Neural progenitor cell (in vitro differentiated cells): ENCODE measurements at regions not wholly inside any gene's neighbourhood (a gene's known extent, or its start where the extent isn't known, plus 50 kb on each side); places are given as distances from the start of the nearest gene placed in this dataset.

Experiments used
- EZH2 ChIP-seq: fragments of 200-600 bp; sonication (generic); IDR thresholded peaks from 2 replicates; pipeline ENCODE4 v1.6.1; 2017; ENCODE audit warnings: antibody characterized with exemption, mild to moderate bottlenecking, moderate library complexity
- EZH2phosphoT487 ChIP-seq: fragments of 200-600 bp; sonication (generic); IDR thresholded peaks from 2 replicates; pipeline ENCODE4 v1.6.1; 2017; ENCODE audit warnings: antibody characterized with exemption
- TF ChIP-seq, protein P1 (sequence below): fragments of 200-600 bp; sonication (generic); IDR thresholded peaks from 2 replicates; pipeline ENCODE4 v1.5.1; 2017; ENCODE audit warnings: antibody characterized with exemption, mild to moderate bottlenecking

DNA sequence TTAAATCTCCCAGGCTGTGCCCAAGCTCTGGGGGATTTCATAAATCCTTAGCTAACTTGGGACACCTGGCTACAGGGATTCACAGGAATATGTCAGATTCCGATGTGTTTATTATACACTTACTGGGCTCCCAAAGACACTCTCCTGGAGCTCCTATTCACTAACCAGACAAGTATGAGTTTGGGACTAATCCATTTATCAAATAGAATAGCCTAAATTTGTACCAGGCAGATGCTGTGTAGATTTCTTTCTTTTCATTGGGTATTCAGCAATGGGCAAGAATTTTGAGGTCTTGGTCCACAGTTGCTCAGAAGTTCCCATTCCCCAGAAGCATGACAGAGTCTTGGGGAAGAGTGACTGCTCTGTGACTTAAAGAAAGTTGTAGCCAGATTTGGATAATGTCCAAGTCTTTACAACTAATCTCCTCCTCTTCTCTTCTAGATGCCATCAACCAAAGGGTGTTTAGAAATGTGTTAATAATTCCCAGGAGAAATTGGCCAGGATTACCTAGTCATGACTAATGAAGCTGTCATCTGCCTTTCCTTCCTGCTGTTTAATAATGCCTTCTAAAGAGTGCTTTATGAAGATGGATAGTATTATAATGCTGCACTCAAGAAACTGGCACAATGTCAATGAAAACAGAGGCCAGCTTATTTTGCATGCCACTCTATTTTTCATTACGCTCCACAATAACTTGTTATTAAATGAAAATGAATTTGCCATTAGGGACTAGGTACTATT is 120.9 kb downstream of the CHIC2 start:
- TF ChIP-seq, protein P1, sequence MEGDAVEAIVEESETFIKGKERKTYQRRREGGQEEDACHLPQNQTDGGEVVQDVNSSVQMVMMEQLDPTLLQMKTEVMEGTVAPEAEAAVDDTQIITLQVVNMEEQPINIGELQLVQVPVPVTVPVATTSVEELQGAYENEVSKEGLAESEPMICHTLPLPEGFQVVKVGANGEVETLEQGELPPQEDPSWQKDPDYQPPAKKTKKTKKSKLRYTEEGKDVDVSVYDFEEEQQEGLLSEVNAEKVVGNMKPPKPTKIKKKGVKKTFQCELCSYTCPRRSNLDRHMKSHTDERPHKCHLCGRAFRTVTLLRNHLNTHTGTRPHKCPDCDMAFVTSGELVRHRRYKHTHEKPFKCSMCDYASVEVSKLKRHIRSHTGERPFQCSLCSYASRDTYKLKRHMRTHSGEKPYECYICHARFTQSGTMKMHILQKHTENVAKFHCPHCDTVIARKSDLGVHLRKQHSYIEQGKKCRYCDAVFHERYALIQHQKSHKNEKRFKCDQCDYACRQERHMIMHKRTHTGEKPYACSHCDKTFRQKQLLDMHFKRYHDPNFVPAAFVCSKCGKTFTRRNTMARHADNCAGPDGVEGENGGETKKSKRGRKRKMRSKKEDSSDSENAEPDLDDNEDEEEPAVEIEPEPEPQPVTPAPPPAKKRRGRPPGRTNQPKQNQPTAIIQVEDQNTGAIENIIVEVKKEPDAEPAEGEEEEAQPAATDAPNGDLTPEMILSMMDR = no peak
- no peak for TF ChIP-seq EZH2
- TF ChIP-seq EZH2phosphoT487 = no peak
